ENCODE measurements at regions not wholly inside any gene's neighbourhood (a gene's known extent, or its start where the extent isn't known, plus 50 kb on each side); places are given as distances from the start of the nearest gene placed in this dataset.

GRCh38 chr1:56152635-56153034 lies 426.7 kb downstream of the PLPP3 start:
- intact Hi-C loops (cut with micrococcal nuclease) = no loop called here
- H3K4me3 Mint-ChIP-seq = no peak overlapping the region
- H3K27me3 Mint-ChIP-seq (ENCODE audit: insufficient read depth) = no peaks in the 10 kb centered on the region
- H3K27ac Mint-ChIP-seq = no peak overlapping the region
- no peaks in the 10 kb centered on the region for H3K9me3 Mint-ChIP-seq
- no peaks in the 10 kb centered on the region for H3K4me1 Mint-ChIP-seq (ENCODE audit: low read depth)
- DNase-seq (ENCODE audit: low spot score) = no peak
- H3K36me3 Mint-ChIP-seq (ENCODE audit: low read depth) = no peaks in the 10 kb centered on the region

DNA sequence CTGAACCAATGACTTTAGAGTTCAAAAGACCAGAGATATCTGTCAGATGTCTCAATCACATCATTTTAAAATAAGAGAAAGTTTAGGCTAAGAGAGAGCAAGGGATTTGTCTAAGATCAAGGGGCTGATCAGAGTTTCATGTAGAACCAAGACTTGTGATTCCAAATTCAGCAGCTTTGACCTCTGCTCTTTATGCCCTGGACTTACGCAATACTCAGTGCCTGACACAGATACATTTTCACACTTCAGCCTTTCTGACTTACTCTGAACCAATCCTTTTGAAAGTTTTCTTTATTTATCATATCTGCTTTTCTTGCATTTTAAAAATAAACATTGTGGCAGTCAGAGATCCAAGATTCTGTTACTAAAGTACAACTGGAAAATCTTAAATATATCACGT lies 428.0 kb downstream of the PLPP3 start:
- Mint-ChIP-seq H3K27ac (no peak overlapping the region), H3K4me3 (no peak overlapping the region), H3K36me3 (ENCODE audit: low read depth) (no peaks in the 10 kb centered on the region), H3K9me3 (no peaks in the 10 kb centered on the region), H3K4me1 (ENCODE audit: low read depth) (no peaks in the 10 kb centered on the region), H3K27me3 (ENCODE audit: insufficient read depth) (no peaks in the 10 kb centered on the region)
- no peak for DNase-seq (ENCODE audit: low spot score)
- intact Hi-C loops (cut with micrococcal nuclease) = no loop called here

GRCh38 chr1:56150441-56151215 lies 428.7 kb downstream of the PLPP3 start:
- Mint-ChIP-seq H3K27ac (no peak overlapping the region), H3K4me3 (no peak overlapping the region), H3K4me1 (ENCODE audit: low read depth) (no peaks in the 10 kb centered on the region), H3K36me3 (ENCODE audit: low read depth) (no peaks in the 10 kb centered on the region), H3K9me3 (no peaks in the 10 kb centered on the region), H3K27me3 (ENCODE audit: insufficient read depth) (no peaks in the 10 kb centered on the region)
- no peak for DNase-seq (ENCODE audit: low spot score)
- intact Hi-C loops (cut with micrococcal nuclease) = no loop called here

DNA sequence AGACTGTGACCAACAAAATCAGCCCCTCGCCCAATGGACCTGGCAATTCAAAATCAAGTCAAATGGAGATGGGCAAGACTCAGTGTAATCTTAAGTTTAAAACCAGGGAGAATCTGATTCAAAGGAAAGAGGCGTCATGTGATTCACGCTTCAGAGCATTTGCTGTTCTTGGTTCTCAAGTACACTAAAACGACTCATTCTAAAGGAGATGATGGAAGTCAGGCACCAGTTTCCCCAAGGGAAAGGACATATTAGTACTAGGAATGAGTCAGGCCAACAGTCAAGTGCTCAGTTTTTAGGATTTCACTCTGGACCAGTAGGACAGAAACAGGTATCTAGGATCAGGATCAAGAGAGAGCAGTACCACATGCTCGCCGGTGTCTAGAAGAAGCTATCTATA lies 429.6 kb downstream of the PLPP3 start:
- no peaks in the 10 kb centered on the region for H3K36me3 Mint-ChIP-seq (ENCODE audit: low read depth)
- no peak overlapping the region for H3K4me3 Mint-ChIP-seq
- H3K27ac Mint-ChIP-seq = no peak overlapping the region

GRCh38 chr1:56148326-56149193 lies 430.8 kb downstream of the PLPP3 start:
- Mint-ChIP-seq H3K36me3 (ENCODE audit: low read depth) (no peaks in the 10 kb centered on the region), H3K4me3 (no peak overlapping the region), H3K9me3 (no peaks in the 10 kb centered on the region), H3K27me3 (ENCODE audit: insufficient read depth) (no peaks in the 10 kb centered on the region), H3K4me1 (ENCODE audit: low read depth) (no peaks in the 10 kb centered on the region), H3K27ac (no peak overlapping the region)
- DNase-seq (ENCODE audit: low spot score) = no peak
- intact Hi-C loops (cut with micrococcal nuclease) = no loop called here

More for the DNA sequence above, 429.6 kb downstream of the PLPP3 start:
- intact Hi-C loops (cut with micrococcal nuclease) = no loop called here
- no peak for DNase-seq (ENCODE audit: low spot score)
- Mint-ChIP-seq H3K4me1 (ENCODE audit: low read depth) (no peaks in the 10 kb centered on the region), H3K27me3 (ENCODE audit: insufficient read depth) (no peaks in the 10 kb centered on the region), H3K9me3 (no peaks in the 10 kb centered on the region)

DNA sequence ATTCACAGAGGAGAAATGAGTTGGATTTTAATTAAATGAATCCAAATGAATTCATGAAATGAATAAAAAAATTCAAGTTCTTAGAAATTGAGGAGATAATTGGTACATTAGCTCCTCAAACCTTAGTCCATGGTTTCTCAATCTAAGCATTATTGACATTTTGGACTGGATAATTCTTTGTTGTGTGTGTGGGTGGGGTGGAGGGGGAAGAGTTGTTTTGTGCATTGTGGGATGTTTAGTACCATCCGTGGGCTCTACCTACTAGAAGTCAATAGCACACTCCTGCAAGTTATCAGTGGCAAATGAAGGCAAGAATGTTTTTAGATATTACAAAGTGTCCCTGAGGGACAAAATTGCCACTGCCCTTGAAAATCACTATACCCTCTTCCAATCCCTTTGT lies 431.9 kb downstream of the PLPP3 start:
- no peak for DNase-seq (ENCODE audit: low spot score)
- no peaks in the 10 kb centered on the region for H3K36me3 Mint-ChIP-seq (ENCODE audit: low read depth)
- no peak overlapping the region for H3K4me3 Mint-ChIP-seq
- intact Hi-C loops (cut with micrococcal nuclease) = no loop called here
- no peaks in the 10 kb centered on the region for H3K4me1 Mint-ChIP-seq (ENCODE audit: low read depth)
- no peaks in the 10 kb centered on the region for H3K9me3 Mint-ChIP-seq
- H3K27me3 Mint-ChIP-seq (ENCODE audit: insufficient read depth) = no peaks in the 10 kb centered on the region
- no peak overlapping the region for H3K27ac Mint-ChIP-seq

GRCh38 chr1:56147034-56147433 lies 432.3 kb downstream of the PLPP3 start:
- intact Hi-C loops (cut with micrococcal nuclease) = no loop called here
- Mint-ChIP-seq H3K27ac (no peak overlapping the region), H3K4me3 (no peak overlapping the region), H3K9me3 (no peaks in the 10 kb centered on the region), H3K36me3 (ENCODE audit: low read depth) (no peaks in the 10 kb centered on the region), H3K27me3 (ENCODE audit: insufficient read depth) (no peaks in the 10 kb centered on the region), H3K4me1 (ENCODE audit: low read depth) (no peaks in the 10 kb centered on the region)
- DNase-seq (ENCODE audit: low spot score) = no peak

- DNase-seq (ENCODE audit: low spot score) = no peak
- H3K4me3 Mint-ChIP-seq = no peak overlapping the region
These were observed 432.9 kb downstream of the PLPP3 start for GRCh38 chr1:56146449-56146848.

DNA sequence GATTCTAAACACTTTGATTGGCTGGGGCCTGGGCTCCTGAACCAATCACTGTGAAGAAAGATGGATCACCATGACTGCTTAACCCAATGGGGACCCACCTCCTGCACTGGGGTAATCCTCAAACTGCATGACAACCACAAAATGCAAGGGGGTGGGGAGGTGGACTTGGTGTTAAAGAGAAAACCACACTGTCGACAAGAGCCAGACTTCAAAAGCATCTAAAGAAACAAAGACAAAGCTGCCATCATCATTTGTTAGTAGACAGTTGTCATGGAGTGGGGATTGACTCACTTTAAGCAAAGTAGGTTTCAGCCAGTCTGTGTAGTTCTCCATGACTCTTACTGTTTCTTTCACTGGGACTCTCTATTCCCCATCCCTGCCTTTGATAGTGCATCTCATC lies 433.8 kb downstream of the PLPP3 start:
- Mint-ChIP-seq H3K4me1 (ENCODE audit: low read depth) (no peaks in the 10 kb centered on the region), H3K27me3 (ENCODE audit: insufficient read depth) (no peaks in the 10 kb centered on the region), H3K4me3 (no peak overlapping the region), H3K36me3 (ENCODE audit: low read depth) (no peaks in the 10 kb centered on the region), H3K27ac (no peak overlapping the region), H3K9me3 (no peaks in the 10 kb centered on the region)
- intact Hi-C loops (cut with micrococcal nuclease) = no loop called here
- DNase-seq (ENCODE audit: low spot score) = no peak

More at GRCh38 chr1:56146449-56146848, 432.9 kb downstream of the PLPP3 start:
- Mint-ChIP-seq H3K9me3 (no peaks in the 10 kb centered on the region), H3K27me3 (ENCODE audit: insufficient read depth) (no peaks in the 10 kb centered on the region), H3K4me1 (ENCODE audit: low read depth) (no peaks in the 10 kb centered on the region), H3K27ac (no peak overlapping the region), H3K36me3 (ENCODE audit: low read depth) (no peaks in the 10 kb centered on the region)
- intact Hi-C loops (cut with micrococcal nuclease) = no loop called here

- Mint-ChIP-seq H3K36me3 (ENCODE audit: low read depth) (no peaks in the 10 kb centered on the region), H3K4me1 (ENCODE audit: low read depth) (no peaks in the 10 kb centered on the region), H3K4me3 (no peak overlapping the region), H3K9me3 (no peaks in the 10 kb centered on the region), H3K27ac (no peak overlapping the region), H3K27me3 (ENCODE audit: insufficient read depth) (no peaks in the 10 kb centered on the region)
- DNase-seq (ENCODE audit: low spot score) = no peak
- intact Hi-C loops (cut with micrococcal nuclease) = no loop called here
These were observed 437.1 kb downstream of the PLPP3 start for GRCh38 chr1:56142301-56142700.

GRCh38 chr1:56139836-56140235 lies 439.5 kb downstream of the PLPP3 start:
- Mint-ChIP-seq H3K9me3 (no peaks in the 10 kb centered on the region), H3K4me1 (ENCODE audit: low read depth) (no peaks in the 10 kb centered on the region), H3K36me3 (ENCODE audit: low read depth) (no peaks in the 10 kb centered on the region), H3K27ac (no peak overlapping the region), H3K27me3 (ENCODE audit: insufficient read depth) (no peaks in the 10 kb centered on the region), H3K4me3 (no peak overlapping the region)
- intact Hi-C loops (cut with micrococcal nuclease) = no loop called here
- DNase-seq (ENCODE audit: low spot score) = no peak

DNA sequence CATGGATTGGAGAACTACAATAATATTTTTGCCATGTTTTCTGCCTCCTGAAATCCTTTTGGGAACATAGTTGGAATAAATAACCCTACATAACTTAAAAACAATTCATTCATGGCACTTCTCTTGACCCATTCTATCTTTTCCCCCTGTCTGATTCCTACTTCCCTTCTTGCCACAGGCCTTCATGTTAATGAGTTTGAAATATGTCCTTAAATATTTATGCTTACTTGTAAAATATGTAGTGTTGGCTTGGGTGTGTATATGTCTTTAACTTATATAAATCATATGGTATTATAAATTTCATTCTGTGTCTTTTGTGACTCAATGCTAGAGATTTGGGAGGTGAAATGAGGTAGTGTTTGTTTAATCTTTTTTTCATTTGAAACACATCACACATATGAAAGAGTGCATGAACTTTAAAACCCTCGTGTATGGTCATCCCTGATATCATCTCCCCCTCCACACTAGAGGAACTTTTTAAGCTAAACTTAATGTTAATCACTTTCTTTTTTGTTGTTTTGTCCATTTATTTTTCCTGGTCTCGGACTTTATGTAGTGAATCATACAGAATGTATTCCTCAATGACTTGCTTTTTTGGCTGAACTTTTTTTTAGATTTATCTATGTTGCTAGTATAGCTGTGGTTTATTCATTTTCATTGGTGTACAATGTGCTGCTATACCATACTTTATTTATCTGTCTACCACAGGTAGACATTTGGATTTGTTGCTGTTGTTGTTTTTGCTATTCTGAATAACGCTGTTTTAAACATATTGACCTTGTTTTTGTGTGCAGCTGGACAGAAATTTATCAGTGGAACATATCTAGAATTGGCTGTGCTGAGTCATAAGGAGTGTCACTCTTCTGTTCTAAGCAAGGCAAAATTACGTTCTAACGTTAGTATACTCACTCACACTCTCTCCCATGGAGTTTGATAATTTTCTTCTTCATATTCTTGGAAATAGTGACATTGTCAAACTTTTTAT lies 441.6 kb downstream of the PLPP3 start:
- DNase-seq (ENCODE audit: low spot score) = no peak
- Mint-ChIP-seq H3K9me3 (no peaks in the 10 kb centered on the region), H3K27me3 (ENCODE audit: insufficient read depth) (no peaks in the 10 kb centered on the region), H3K36me3 (ENCODE audit: low read depth) (no peaks in the 10 kb centered on the region), H3K4me3 (no peak overlapping the region), H3K4me1 (ENCODE audit: low read depth) (no peaks in the 10 kb centered on the region), H3K27ac (no peak overlapping the region)
- intact Hi-C loops (cut with micrococcal nuclease) = no loop called here
